ENCODE measurements at regions not wholly inside any gene's neighbourhood (a gene's known extent, or its start where the extent isn't known, plus 50 kb on each side); places are given as distances from the start of the nearest gene placed in this dataset.

- DNase-seq: no peak
Measured at GRCh38 chr3:117926819-117927218, 1107.8 kb downstream of the IGSF11 start.

- DNase-seq: no peak
Measured at GRCh38 chr3:117927825-117928224, 1106.8 kb downstream of the IGSF11 start.

GRCh38 chr3:117928836-117929235, 1105.8 kb downstream of the IGSF11 start:
- DNase-seq: no peak

- DNase-seq: no peak
Measured at GRCh38 chr3:117932441-117932840, 1102.2 kb downstream of the IGSF11 start.

- no peak for DNase-seq
Measured at GRCh38 chr3:117936159-117936558, 1098.5 kb downstream of the IGSF11 start.

- DNase-seq: no peak
Measured at GRCh38 chr3:117938974-117939373, 1095.7 kb downstream of the IGSF11 start.

- no peak for DNase-seq
Measured at GRCh38 chr3:117939425-117940027, 1095.1 kb downstream of the IGSF11 start.

- DNase-seq: no peak
Measured at GRCh38 chr3:117941015-117941414, 1093.6 kb downstream of the IGSF11 start.

- DNase-seq: no peak
Measured at GRCh38 chr3:117941756-117942155, 1092.9 kb downstream of the IGSF11 start.

- no peak for DNase-seq
Measured at GRCh38 chr3:117954131-117954530, 1080.5 kb downstream of the IGSF11 start.

- no peak for DNase-seq
Measured at GRCh38 chr3:117955196-117955595, 1079.5 kb downstream of the IGSF11 start.

- DNase-seq: no peak
Measured at GRCh38 chr3:117958027-117958426, 1076.6 kb downstream of the IGSF11 start.

GRCh38 chr3:117962750-117963149, 1071.9 kb downstream of the IGSF11 start:
- DNase-seq: no peak

GRCh38 chr3:117963858-117964257, 1070.8 kb downstream of the IGSF11 start:
- no peak for DNase-seq

- DNase-seq: no peak
Measured at GRCh38 chr3:117964814-117965213, 1069.8 kb downstream of the IGSF11 start.

GRCh38 chr3:117977504-117978228, 1057.0 kb downstream of the IGSF11 start:
- DNase-seq: no peak

GRCh38 chr3:117979466-117979865, 1055.2 kb downstream of the IGSF11 start:
- no peak for DNase-seq

- DNase-seq: no peak
Measured at GRCh38 chr3:117987256-117987655, 1047.4 kb downstream of the IGSF11 start.

- DNase-seq: no peak
Measured at GRCh38 chr3:117989982-117990381, 1044.7 kb downstream of the IGSF11 start.

- DNase-seq: no peak
Measured at GRCh38 chr3:117990627-117991026, 1044.0 kb downstream of the IGSF11 start.

GRCh38 chr3:117995842-117996437, 1038.7 kb downstream of the IGSF11 start:
- no peak for DNase-seq

- DNase-seq: peak; percentile 12 to 31
Measured at GRCh38 chr3:117997201-117998049, 1037.2 kb downstream of the IGSF11 start.

- no peak for DNase-seq
Measured at GRCh38 chr3:117998071-117998470, 1036.6 kb downstream of the IGSF11 start.
